Nucleus accumbens (tissue), 56 donors: ENCODE measurements at regions not wholly inside any gene's neighbourhood (a gene's known extent, or its start where the extent isn't known, plus 50 kb on each side); places are given as distances from the start of the nearest gene placed in this dataset.

Experiments used
- DNase-seq, 56 donors: peaks; one replicate each; lab custom pipeline; 2025; lab: John Stamatoyannopoulos, UW

DNA sequence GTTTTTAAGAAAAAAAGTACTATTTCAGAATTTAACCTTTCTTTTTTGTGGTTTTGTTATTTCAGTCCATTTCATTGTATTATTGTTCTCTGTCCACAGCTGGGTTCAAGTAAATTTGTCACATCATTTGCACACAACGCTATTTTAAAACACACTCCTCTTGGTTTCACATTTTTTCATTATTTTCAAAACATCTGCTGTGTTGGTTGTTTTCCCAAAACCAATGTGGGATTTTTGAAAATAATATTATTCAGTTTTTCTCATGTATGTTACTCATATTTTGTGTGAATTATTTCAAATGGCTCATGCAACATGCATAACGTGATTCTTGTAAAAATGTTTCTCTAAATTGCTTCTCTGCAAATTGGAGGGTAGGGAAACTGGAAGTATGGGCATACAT, 589.2 kb downstream of the METTL4 start:
- DNase-seq: no peak

DNA sequence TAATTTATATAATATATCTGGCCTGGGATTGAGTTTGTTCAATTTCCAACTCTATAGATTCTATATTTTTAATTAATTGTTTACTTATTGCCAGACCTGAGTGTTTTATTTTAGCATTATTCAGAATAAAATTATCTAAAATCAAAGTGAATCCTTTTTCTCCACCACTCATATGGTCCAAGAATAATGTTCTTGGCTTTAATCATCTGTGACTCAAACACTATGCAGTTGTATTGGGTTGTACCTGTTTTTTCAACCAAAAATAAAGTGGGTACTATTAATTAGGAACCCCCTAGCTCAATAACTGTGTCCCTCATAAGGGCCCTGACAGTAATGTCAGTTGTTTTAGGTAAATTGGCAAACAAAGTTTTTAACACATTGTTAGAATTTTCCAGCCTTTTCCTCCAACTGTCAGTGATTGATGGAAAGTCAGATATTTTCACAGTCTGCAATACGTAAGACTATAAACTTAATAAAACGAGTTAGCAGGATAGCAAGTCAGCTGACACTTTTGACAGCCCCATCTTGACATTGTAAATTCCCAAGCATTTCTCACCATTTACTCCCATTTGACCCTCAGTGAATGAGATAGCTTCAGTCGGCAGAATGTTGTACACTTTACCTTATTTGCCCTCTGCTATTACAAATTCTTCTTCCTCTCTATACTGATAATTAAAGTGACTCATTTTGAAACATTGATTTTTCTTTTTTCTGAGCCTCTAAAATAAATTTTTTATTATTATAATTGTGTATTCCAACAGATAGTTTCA, 587.4 kb downstream of the METTL4 start:
- DNase-seq: no peak

GRCh38 chr18:1993866-1994265, 577.4 kb downstream of the METTL4 start:
- DNase-seq: no peak

DNA sequence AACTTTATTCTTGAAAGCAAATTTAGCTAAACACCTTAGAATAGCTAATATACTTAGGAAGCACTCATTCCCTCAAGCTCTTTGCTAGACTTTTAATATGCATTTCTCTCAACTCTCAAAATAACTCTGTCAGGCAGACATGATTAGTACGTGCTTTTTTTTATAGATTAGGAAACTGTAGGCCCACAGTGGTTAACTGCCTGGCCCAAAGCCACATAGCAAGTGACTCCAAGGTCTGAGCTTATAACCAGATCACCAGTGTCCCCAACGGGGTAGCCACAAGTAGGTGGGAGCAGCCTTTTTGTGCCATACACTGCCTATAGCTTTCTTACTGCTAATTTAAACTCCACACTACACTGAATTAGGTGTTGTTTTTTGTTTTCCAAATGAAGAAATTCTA, 576.8 kb downstream of the METTL4 start:
- no peak for DNase-seq

GRCh38 chr18:1995041-1995612, 576.2 kb downstream of the METTL4 start:
- no peak for DNase-seq

- DNase-seq: no peak
These were observed 573.2 kb downstream of the METTL4 start for GRCh38 chr18:1998121-1998520.

DNA sequence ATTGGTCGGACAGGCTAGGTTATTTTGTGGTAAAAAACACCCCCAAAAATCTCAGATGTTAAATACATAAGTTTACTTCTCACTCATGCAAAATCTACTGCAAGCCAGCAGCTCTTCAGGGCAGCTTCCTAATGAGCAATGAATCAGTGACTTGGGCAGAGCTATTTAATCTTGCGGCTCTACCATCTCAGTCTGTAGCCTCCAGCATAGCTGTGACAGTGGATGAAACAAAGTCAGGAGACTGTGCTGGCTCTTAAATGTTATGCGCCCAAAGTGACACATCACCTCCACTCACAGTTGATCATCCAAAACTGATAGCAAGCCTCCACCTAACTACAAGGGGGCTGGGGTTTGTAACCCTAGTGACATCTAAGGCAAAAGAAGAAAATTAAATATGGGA, 571.9 kb downstream of the METTL4 start:
- no peak for DNase-seq

GRCh38 chr18:2002151-2002550, 569.2 kb downstream of the METTL4 start:
- DNase-seq: no peak

DNA sequence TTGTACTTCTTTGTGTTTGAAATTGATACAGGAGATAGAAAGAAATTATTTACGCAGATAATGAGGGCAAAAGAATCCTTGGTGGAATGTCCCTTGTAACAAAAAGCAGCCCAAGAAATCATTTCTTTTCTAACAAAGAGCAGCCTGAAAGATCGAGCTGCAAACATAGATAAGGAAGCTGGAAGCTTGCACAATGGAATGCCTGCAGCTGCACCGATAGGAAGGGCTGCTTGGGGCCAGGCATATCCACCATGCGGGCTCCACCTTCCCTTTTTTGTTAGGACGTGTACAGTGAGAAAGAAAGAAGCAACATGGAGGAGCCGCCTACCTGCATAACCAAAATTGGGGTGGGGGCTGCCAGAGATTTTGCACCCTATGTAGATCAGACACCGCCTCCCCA, 568.7 kb downstream of the METTL4 start:
- DNase-seq: no peak

DNA sequence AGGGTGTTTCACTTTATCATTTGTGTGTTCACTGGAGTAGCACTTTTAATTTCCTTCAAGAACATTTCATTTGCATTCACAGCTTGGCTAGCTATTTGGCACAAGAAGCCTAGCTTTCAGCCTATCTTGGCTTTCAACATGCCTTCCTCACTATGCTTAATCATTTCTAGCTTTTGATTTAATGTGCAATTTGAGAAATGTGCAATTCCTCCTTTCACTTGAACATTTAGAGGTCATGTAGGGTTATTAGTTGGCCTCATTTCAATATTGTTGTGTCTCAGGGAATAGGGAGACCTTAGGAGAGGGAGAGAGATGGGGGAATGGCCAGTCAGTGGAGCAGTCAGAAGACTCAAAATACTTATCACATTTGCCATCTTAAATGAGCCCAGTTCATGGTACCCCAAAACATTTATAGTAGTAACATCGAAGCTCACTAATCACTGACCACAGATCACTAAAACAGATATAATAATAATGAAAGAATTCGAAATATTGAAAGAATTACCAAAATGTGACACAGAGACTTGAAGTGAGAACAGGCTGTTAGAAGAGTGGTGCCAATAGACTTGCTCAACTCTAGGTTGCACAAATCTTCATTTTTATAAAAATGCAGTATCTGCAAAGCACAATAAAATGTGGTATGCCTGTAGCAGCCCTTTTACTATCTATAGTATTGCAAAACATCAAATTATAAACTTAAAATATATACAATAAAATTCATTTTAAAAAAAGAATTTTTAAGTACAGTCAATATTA, 561.2 kb downstream of the METTL4 start:
- no peak for DNase-seq

DNA sequence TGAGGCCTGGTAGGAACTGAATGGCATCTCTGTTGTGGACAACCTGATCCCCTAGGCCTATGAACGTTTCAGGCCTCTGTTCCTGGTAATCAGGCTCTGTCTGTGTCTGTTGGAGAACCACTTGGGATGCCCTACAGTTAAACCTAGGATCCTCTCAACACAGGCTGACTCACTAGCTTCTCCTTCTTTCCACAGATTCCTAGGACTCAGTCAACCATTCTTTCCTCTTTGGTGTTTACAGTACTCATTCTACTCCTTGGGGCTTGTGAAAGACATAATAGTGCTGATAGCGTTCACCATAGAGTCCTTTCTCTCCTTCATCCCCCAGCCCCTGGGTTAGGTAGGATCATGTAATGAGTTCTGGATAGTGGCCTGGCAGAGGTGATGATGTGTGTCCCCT, 544.3 kb downstream of the METTL4 start:
- no peak for DNase-seq

DNA sequence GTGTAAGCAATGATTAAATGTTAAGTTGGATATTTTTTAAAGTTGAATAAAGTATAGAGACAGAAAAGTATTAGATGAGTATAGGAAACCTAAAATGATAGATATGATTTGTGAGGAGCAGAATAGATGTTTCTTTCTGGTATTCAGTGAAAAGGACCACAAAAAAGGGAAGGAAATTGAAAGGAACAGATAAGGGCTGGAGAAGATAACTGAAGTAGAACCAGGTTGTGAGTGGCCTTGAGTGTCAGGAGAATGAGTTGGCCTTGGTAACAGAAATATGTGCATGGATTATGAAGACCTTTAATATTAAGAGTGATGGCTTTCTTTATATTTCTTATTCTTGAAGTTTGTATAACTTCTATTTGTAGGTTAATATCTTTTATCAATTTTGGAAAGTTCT, 543.5 kb downstream of the METTL4 start:
- DNase-seq: no peak

GRCh38 chr18:2028986-2029385, 542.3 kb downstream of the METTL4 start:
- no peak for DNase-seq

DNA sequence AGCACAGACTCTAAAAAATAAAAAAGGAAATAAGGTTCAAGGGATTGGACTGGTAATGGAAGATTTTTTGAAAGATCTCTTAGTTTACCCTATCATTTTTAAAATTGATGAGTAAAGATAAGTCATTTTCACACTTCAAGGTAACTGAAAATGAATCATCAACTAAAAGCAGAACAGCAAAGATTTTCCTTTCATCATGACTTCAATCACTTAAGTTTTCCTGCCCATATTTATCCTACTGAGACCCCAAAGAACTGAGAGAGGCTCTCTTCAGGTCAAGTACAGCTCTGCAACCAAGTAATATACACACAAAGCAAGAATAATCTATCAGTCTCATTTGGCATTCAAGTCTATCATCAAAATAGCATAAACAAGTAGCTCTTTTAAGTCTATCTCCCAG, 540.7 kb downstream of the METTL4 start:
- no peak for DNase-seq

DNA sequence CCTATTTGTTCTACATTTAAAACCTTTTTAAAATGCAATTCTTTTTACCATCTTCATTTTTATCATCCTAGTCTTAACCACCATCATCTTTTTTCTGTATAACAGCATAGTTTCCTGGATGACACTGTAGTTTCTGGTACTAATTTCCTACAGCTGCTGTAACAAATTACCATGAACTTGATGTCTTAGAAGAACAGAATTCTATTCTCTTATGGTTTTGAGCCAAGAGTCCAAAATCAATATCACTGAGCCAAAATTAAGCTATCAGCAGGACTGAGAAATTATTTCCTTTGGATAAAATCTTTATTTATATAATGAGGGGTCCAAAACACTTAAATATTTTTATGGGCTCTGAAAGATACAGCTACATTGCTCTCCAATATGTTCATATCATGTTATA, 539.3 kb downstream of the METTL4 start:
- DNase-seq: no peak

- DNase-seq: no peak
These were observed 536.2 kb downstream of the METTL4 start for GRCh38 chr18:2035056-2035455.

GRCh38 chr18:2036086-2036485, 535.2 kb downstream of the METTL4 start:
- no peak for DNase-seq

GRCh38 chr18:2040279-2040678, 531.0 kb downstream of the METTL4 start:
- no peak for DNase-seq

- no peak for DNase-seq
These were observed 521.3 kb downstream of the METTL4 start for GRCh38 chr18:2049986-2050385.

DNA sequence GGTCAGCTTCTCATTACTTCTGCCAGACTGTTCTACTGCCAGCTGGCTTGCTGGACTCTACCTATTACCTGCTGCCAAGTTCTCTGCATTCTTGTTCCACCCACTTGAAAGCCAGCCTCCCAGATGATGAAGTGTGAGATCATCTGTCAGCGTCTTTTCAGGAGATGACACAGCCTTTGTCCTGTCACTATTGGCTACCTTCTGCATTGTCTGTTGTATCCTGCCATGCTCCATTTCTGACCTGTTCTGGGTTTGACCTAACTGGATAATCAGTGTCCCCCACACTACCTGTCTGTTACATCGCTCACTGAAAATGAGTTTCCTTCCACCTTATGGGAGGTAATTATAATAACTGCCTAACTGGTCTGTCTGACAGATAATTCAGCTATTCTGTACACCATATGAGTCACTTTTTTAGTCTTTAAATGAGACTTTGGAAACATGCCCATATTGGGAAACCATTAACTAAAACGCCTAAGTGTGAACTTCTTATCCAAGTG, 520.6 kb downstream of the METTL4 start:
- DNase-seq: no peak

GRCh38 chr18:2053490-2054089, 517.7 kb downstream of the METTL4 start:
- no peak for DNase-seq
